HCT116 (cell line): ENCODE measurements at regions not wholly inside any gene's neighbourhood (a gene's known extent, or its start where the extent isn't known, plus 50 kb on each side); places are given as distances from the start of the nearest gene placed in this dataset.

Experiments used
- EGR1 ChIP-seq: IDR thresholded peaks from 2 replicates; pipeline ENCODE4 v1.6.1; 2012; ENCODE audit warnings: low read depth
- POLR2A ChIP-seq: IDR thresholded peaks from 2 replicates; pipeline ENCODE4 v1.7.0; 2011; ENCODE audit warnings: borderline replicate concordance; ENCODE audit not compliant: insufficient read depth, insufficient read length; ENCODE audit errors: extremely low read depth
- POLR2AphosphoS5 ChIP-seq: IDR thresholded peaks from 2 replicates; pipeline ENCODE4 v1.6.1; 2011; ENCODE audit warnings: mild to moderate bottlenecking, low read depth, low read length, moderate library complexity
- SP1 ChIP-seq: IDR thresholded peaks from 2 replicates; pipeline ENCODE4 v1.6.1; 2012; ENCODE audit warnings: low read depth
- YY1 ChIP-seq: IDR thresholded peaks from 2 replicates; pipeline ENCODE4 v1.6.1; 2011; ENCODE audit warnings: low read length, low read depth, moderate library complexity, mild to moderate bottlenecking; ENCODE audit not compliant: insufficient replicate concordance; ENCODE audit errors: extremely low read depth
- TF ChIP-seq, protein P1 (sequence below), 3 experiments: fragments of 200-600 bp in 1 of 3; sonication (generic) in 1 of 3; IDR thresholded peaks in 2 of 3; conservative IDR thresholded peaks in 1 of 3; 2 replicates each; pipeline ENCODE4 v1.5.1; 2012 to 2017; ENCODE audit warnings: low read depth in 2 of 3, low read length in 2 of 3, antibody characterized with exemption in 1 of 3, borderline replicate concordance in 1 of 3, control low read depth in 1 of 3, mild to moderate bottlenecking in 1 of 3, mixed read lengths in 1 of 3, mixed run types in 1 of 3, moderate library complexity in 1 of 3; ENCODE audit not compliant: insufficient read depth in 1 of 3
- TF ChIP-seq, protein P2 (sequence below): IDR thresholded peaks from 2 replicates; pipeline ENCODE4 v1.6.1; 2012

DNA sequence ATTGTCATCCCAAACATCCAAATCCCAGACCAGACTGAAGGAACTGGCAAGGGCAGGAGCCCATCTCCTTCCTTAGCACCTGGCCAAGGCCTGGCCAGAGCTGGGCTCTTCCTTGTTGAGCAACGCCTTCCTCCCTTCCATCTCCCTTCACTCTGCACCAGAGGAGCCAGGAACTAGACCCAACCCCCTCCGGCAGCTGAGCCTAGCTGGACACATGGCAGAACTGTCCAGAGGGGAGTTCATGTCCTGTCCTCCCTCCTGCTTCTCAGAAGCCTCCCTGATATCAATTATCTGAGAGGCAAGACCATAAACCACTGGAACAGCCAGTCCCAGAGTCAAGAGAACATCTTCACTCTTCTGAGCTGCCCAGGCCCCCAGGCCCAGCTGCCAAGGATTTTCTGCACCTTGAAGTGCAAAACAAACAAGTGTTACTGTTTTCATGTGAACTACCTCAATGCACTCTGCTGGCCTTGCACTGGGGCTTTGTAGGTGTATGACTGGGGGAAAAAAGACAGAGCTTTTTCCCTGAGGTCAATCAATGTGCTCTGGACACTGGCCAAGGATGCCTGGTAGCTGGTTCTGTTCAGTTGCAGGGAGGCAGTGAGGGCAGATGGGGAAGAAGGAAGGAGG, 104.5 kb upstream of the KCNK12 start:
- TF ChIP-seq, protein P1, sequence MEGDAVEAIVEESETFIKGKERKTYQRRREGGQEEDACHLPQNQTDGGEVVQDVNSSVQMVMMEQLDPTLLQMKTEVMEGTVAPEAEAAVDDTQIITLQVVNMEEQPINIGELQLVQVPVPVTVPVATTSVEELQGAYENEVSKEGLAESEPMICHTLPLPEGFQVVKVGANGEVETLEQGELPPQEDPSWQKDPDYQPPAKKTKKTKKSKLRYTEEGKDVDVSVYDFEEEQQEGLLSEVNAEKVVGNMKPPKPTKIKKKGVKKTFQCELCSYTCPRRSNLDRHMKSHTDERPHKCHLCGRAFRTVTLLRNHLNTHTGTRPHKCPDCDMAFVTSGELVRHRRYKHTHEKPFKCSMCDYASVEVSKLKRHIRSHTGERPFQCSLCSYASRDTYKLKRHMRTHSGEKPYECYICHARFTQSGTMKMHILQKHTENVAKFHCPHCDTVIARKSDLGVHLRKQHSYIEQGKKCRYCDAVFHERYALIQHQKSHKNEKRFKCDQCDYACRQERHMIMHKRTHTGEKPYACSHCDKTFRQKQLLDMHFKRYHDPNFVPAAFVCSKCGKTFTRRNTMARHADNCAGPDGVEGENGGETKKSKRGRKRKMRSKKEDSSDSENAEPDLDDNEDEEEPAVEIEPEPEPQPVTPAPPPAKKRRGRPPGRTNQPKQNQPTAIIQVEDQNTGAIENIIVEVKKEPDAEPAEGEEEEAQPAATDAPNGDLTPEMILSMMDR (IDR thresholded peaks at IDR 0.05 in 2 of 3, conservative IDR thresholded peaks at IDR 0.05 in 1 of 3; ENCODE audit: borderline replicate concordance in 1 of 3, insufficient read depth in 1 of 3, low read depth in 2 of 3, low read length in 2 of 3) = no peak
- TF ChIP-seq EGR1 (no peak), YY1 (no peak), POLR2AphosphoS5 (no peak), SP1 (no peak), POLR2A (no peak)
- TF ChIP-seq, protein P2, sequence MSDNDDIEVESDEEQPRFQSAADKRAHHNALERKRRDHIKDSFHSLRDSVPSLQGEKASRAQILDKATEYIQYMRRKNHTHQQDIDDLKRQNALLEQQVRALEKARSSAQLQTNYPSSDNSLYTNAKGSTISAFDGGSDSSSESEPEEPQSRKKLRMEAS = no peak
